ENCODE measurements at regions not wholly inside any gene's neighbourhood (a gene's known extent, or its start where the extent isn't known, plus 50 kb on each side); places are given as distances from the start of the nearest gene placed in this dataset.

GRCh38 chr5:6188976-6189375, 189.4 kb downstream of the MED10 start:
- Histone ChIP-seq H3K79me2 (ENCODE audit: insufficient read depth, low read length) (no peaks in the 10 kb centered on the region), H2BK5ac (ENCODE audit: insufficient read length, low read length) (no peak overlapping the region)

More at GRCh38 chr5:6188976-6189375, 189.4 kb downstream of the MED10 start:
- H3K79me1 ChIP-seq (ENCODE audit: insufficient read depth, low read depth, low read length, poor library complexity, severe bottlenecking), result no peaks in the 10 kb centered on the region
- no peak overlapping the region for H3K27ac ChIP-seq (ENCODE audit: insufficient read length, low read depth, low read length)
- no peak overlapping the region for H3K9ac ChIP-seq (ENCODE audit: extremely low read depth, insufficient read length, low read length)
- H3K23ac ChIP-seq (ENCODE audit: insufficient read length, low read depth, low read length), result no peak overlapping the region
- no peak overlapping the region for H3K4ac ChIP-seq (ENCODE audit: low read depth, low read length)
- H3K4me1 ChIP-seq (ENCODE audit: insufficient read depth, low read length), result no peaks in the 10 kb centered on the region
- no peaks in the 10 kb centered on the region for H3K27me3 ChIP-seq (ENCODE audit: insufficient read depth, low read length)
- no peak overlapping the region for H3K56ac ChIP-seq (ENCODE audit: insufficient read length, low read depth, low read length)
- no peak overlapping the region for H3T11ph ChIP-seq (ENCODE audit: low read length)
- H3K18ac ChIP-seq (ENCODE audit: insufficient read length, low read depth, low read length), result no peak overlapping the region
- H3K9me3 ChIP-seq (ENCODE audit: control insufficient read depth, low read depth, low read length), result no peaks in the 10 kb centered on the region
- no peaks in the 10 kb centered on the region for H3K23me2 ChIP-seq (ENCODE audit: insufficient read length, low read depth, low read length, poor library complexity, severe bottlenecking)
- H2AK5ac ChIP-seq (ENCODE audit: insufficient read length, low read length), result no peak overlapping the region
- H2BK120ac ChIP-seq (ENCODE audit: low read depth, low read length, poor library complexity, severe bottlenecking), result no peak overlapping the region
- H2BK15ac ChIP-seq (ENCODE audit: low read depth, low read length), result no peak overlapping the region
- H3K36me3 Mint-ChIP-seq (ENCODE audit: insufficient read depth in 1 of 3, low read depth in 3 of 3), result no peaks in the 10 kb centered on the region
- H3K9me3 Mint-ChIP-seq, result no peaks in the 10 kb centered on the region; a peak in 1 of 5 replicates
- no peak overlapping the region for H3K4me3 Mint-ChIP-seq
- no peaks in the 10 kb centered on the region for H4K20me1 ChIP-seq (ENCODE audit: control insufficient read depth, insufficient read depth, insufficient read length)
- H3K4me1 Mint-ChIP-seq, result peaks cover 4 to 5% of the 10 kb centered on the region in 2 experiments; a peak in 2 of 4 replicates
- no CpG with 5 or more reads among the region's 8 CpGs for WGBS (ENCODE audit: extremely low coverage, insufficient read length, low lambda C conversion rate)
- no peak overlapping the region for H4K91ac ChIP-seq (ENCODE audit: insufficient read length, low read depth, low read length)
- H2BK20ac ChIP-seq (ENCODE audit: low read depth, low read length, poor library complexity, severe bottlenecking), result no peak overlapping the region
- H3K14ac ChIP-seq (ENCODE audit: insufficient read depth, low read length), result no peak overlapping the region
- no peak overlapping the region for H3K4me2 ChIP-seq (ENCODE audit: insufficient read depth, insufficient read length, low read length)
- H2BK12ac ChIP-seq (ENCODE audit: insufficient read length, low read depth, low read length), result no peak overlapping the region
- no peak for DNase-seq
- no peaks in the 10 kb centered on the region; the same call in 1 of the 2 replicates for H3K27me3 Mint-ChIP-seq (ENCODE audit: low read depth)
- no peak overlapping the region for H4K8ac ChIP-seq (replicated peaks; ENCODE audit: insufficient read length, low read depth, low read length)
- no peak overlapping the region for H3K27ac Mint-ChIP-seq
- H4K5ac ChIP-seq (ENCODE audit: insufficient read length, low read depth, low read length), result no peak overlapping the region
- no peak overlapping the region for H2AFZ ChIP-seq (ENCODE audit: low read length)
- TF ChIP-seq CTCF (conservative IDR thresholded peaks at IDR 0.05), result no peak
